Astrocyte of the cerebellum (primary cell): ENCODE measurements at regions not wholly inside any gene's neighbourhood (a gene's known extent, or its start where the extent isn't known, plus 50 kb on each side); places are given as distances from the start of the nearest gene placed in this dataset.

Source experiments
- DNase-seq: peaks from one replicate; pipeline ENCODE4 v3.0.0-alpha.2; 2011; ENCODE audit warnings: low read depth
- H3K4me3 ChIP-seq: 2 replicates; pipeline ENCODE4 v1.5.1; 2011; ENCODE audit warnings: mild to moderate bottlenecking, low read depth, low read length, moderate library complexity
- CTCF ChIP-seq: IDR thresholded peaks from 2 replicates; pipeline ENCODE4 v1.5.1; 2012; ENCODE audit warnings: low read length, low read depth, moderate library complexity, mild to moderate bottlenecking; ENCODE audit errors: missing control alignments
- in situ Hi-C: cut with HindIII; loops from 2 replicates; pipeline ENCODE4 v1.10.0; 2017; ENCODE audit warnings: low sequenced_read_pairs

GRCh38 chr9:134262035-134262434 is 64.2 kb upstream of the RXRA start:
- H3K4me3 ChIP-seq, result no peak overlapping the region
- TF ChIP-seq CTCF, result no peak
- DNase-seq, result no peak
- in situ Hi-C loops, result loop anchor here (10.0 kb wide), 1 partner anchor 53 kb away; no protein-coding TSS in a partner anchor

- in situ Hi-C loops, result loop anchor here (10.0 kb wide), 1 partner anchor 51 kb away; no protein-coding TSS in a partner anchor
- no peak for TF ChIP-seq CTCF
- no peak overlapping the region for H3K4me3 ChIP-seq
- no peak for DNase-seq
Measured at GRCh38 chr9:134263596-134263995, 62.7 kb upstream of the RXRA start.

GRCh38 chr9:134264169-134264568 is 62.1 kb upstream of the RXRA start:
- DNase-seq, result no peak
- in situ Hi-C loops, result loop anchor here (10.0 kb wide), 1 partner anchor 51 kb away; no protein-coding TSS in a partner anchor
- H3K4me3 ChIP-seq, result no peak overlapping the region
- TF ChIP-seq CTCF, result no peak

- no peak overlapping the region for H3K4me3 ChIP-seq
- DNase-seq, result no peak
- in situ Hi-C loops, result loop anchor here (10.0 kb wide), 1 partner anchor 50 kb away; no protein-coding TSS in a partner anchor
- TF ChIP-seq CTCF, result no peak
Measured at GRCh38 chr9:134265078-134265477, 61.2 kb upstream of the RXRA start.

GRCh38 chr9:134266418-134266817 is 59.8 kb upstream of the RXRA start:
- no peak overlapping the region for H3K4me3 ChIP-seq
- in situ Hi-C loops, result loop anchor here (10.0 kb wide), 1 partner anchor 48 kb away; no protein-coding TSS in a partner anchor
- TF ChIP-seq CTCF, result no peak
- no peak for DNase-seq

- no peak for DNase-seq
- TF ChIP-seq CTCF, result no peak
- H3K4me3 ChIP-seq, result no peak overlapping the region
- in situ Hi-C loops, result loop anchor here (10.0 kb wide), 1 partner anchor 47 kb away; no protein-coding TSS in a partner anchor
Measured at GRCh38 chr9:134267305-134267880, 58.9 kb upstream of the RXRA start.
